GM21360 (cell line): ENCODE measurements at regions not wholly inside any gene's neighbourhood (a gene's known extent, or its start where the extent isn't known, plus 50 kb on each side); places are given as distances from the start of the nearest gene placed in this dataset.
A peak's percentile ranks its signal among the peaks of the same experiment; 100 is the strongest.

Experiments used
- ATAC-seq: cut with Tn5 transposase; IDR thresholded peaks from one replicate; pipeline ENCODE4 v1.9.1; 2021; ENCODE audit warnings: mild to moderate bottlenecking, moderate library complexity; ENCODE audit not compliant: unreplicated experiment

DNA sequence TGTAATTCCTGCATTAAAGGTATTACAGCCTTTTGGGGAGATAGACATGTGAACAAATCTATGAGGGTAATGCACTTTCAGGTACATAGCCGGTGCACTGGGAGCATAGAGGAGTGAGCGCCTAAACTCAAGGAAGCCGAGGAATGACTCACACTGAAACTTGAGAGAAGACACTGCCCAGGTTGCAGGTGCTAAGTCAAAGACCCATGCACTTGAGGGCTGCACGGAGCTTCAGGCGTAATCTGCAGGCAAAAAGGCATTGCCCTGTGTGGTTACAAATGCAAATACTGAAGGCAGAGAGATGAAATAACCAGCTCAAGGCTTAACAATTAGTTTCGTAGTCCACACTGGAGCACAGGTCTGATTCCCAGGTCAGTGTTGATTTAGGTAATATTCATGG is 51.0 kb upstream of the OSBPL3 start:
- peak; percentile 78 for ATAC-seq
